NCI-H2227 (cell line): ENCODE measurements at regions not wholly inside any gene's neighbourhood (a gene's known extent, or its start where the extent isn't known, plus 50 kb on each side); places are given as distances from the start of the nearest gene placed in this dataset.

Experiments
- DNase-seq: peaks from one replicate; lab custom pipeline; 2025; ENCODE audit not compliant: unreplicated experiment; lab: John Stamatoyannopoulos, UW

- DNase-seq: peak; percentile 52
Observed at GRCh38 chr1:191641420-191642260, 516.6 kb upstream of the RGS18 start.

- DNase-seq: no peak
Observed at GRCh38 chr1:191643060-191643459, 515.2 kb upstream of the RGS18 start.

GRCh38 chr1:191648939-191649338 lies 509.3 kb upstream of the RGS18 start:
- DNase-seq: no peak

- no peak for DNase-seq
Observed at GRCh38 chr1:191662051-191662450, 496.2 kb upstream of the RGS18 start.

- DNase-seq: no peak
Observed at GRCh38 chr1:191662746-191663145, 495.5 kb upstream of the RGS18 start.

- DNase-seq: no peak
Observed at GRCh38 chr1:191668525-191668924, 489.7 kb upstream of the RGS18 start.

GRCh38 chr1:191669629-191670028 lies 488.6 kb upstream of the RGS18 start:
- DNase-seq: no peak

- DNase-seq: no peak
Observed at GRCh38 chr1:191671236-191671635, 487.0 kb upstream of the RGS18 start.

GRCh38 chr1:191674626-191675179 lies 483.6 kb upstream of the RGS18 start:
- DNase-seq: no peak

GRCh38 chr1:191675856-191676783 lies 482.1 kb upstream of the RGS18 start:
- no peak for DNase-seq

GRCh38 chr1:191685669-191686068 lies 472.6 kb upstream of the RGS18 start:
- DNase-seq: no peak

GRCh38 chr1:191687721-191688120 lies 470.5 kb upstream of the RGS18 start:
- DNase-seq: no peak

GRCh38 chr1:191690931-191691330 lies 467.3 kb upstream of the RGS18 start:
- no peak for DNase-seq

- no peak for DNase-seq
Observed at GRCh38 chr1:191693797-191694196, 464.5 kb upstream of the RGS18 start.

- no peak for DNase-seq
Observed at GRCh38 chr1:191695865-191696264, 462.4 kb upstream of the RGS18 start.

GRCh38 chr1:191696354-191696753 lies 461.9 kb upstream of the RGS18 start:
- DNase-seq: no peak

- no peak for DNase-seq
Observed at GRCh38 chr1:191697556-191697955, 460.7 kb upstream of the RGS18 start.

GRCh38 chr1:191698246-191698645 lies 460.0 kb upstream of the RGS18 start:
- no peak for DNase-seq

GRCh38 chr1:191699343-191699742 lies 458.9 kb upstream of the RGS18 start:
- DNase-seq: no peak

GRCh38 chr1:191700922-191701321 lies 457.3 kb upstream of the RGS18 start:
- DNase-seq: no peak

- no peak for DNase-seq
Observed at GRCh38 chr1:191702124-191702523, 456.1 kb upstream of the RGS18 start.

- DNase-seq: no peak
Observed at GRCh38 chr1:191707288-191707687, 451.0 kb upstream of the RGS18 start.
